GM19438 (cell line): ENCODE measurements at regions not wholly inside any gene's neighbourhood (a gene's known extent, or its start where the extent isn't known, plus 50 kb on each side); places are given as distances from the start of the nearest gene placed in this dataset.
"Not testable (repeated sequence)": the region's sequence is repeated elsewhere in the genome, so short reads cannot be mapped to it uniquely, and the experiment has no call there.

ENCODE experiments used
- ATAC-seq: cut with Tn5 transposase; IDR thresholded peaks from one replicate; pipeline ENCODE4 v1.9.1; 2021; ENCODE audit warnings: low read depth; ENCODE audit not compliant: unreplicated experiment

DNA sequence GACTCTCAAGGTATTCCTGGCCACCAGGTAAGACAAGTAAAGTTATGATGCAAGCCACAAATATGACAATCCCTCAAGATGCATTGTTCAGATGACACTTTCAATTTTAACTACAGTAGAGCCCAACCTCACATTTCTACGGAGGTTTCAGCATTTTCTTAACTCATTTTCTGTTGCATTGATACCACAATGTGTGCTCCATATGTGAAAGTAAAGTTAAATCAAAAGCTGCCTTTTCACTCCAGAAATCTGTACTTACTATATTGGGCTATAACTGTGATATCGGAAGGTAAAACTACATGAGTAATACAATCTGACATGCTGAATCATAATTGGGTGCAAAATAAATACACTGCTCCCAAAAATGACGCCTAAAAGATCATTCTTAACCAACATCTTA lies 333.6 kb upstream of the MEF2C start:
- no peak for ATAC-seq

DNA sequence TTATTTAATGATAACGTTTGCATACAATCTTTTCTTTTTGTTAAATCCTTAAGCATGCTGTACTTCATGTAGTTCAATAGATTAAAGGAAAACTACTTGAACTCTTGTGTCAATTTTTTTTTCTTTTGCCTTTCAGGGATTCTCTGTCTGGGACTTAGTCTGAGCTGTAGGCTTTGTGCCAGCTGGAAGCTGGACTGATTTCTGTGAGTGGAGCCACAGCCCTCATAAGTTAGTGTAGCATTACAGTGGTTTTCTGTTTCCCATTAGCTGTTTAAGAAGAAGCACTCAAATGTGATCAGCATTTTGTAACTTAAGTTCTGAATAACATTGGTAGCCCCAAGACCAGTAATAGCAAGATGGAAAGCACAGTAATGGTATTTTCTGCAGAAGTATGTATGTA lies 330.6 kb upstream of the MEF2C start:
- no peak for ATAC-seq

DNA sequence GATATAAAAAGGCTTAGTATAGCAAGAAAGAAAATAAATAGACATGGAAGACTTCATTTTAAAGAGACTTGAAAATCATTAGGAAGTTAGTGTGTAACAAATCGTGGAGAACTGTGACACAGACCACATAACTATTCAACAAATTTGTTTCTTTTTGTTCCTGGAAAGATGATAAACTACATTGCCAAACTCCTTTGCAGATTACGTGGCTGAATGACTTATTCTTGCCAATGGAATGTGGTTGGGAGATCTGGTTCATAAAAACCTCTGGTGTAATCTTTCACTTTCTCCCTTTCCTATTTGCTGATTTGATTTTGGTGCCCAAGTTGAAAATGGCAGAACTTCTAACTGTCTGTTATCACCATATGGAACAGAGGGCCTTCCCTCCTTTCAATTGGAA lies 328.9 kb upstream of the MEF2C start:
- ATAC-seq: no peak

DNA sequence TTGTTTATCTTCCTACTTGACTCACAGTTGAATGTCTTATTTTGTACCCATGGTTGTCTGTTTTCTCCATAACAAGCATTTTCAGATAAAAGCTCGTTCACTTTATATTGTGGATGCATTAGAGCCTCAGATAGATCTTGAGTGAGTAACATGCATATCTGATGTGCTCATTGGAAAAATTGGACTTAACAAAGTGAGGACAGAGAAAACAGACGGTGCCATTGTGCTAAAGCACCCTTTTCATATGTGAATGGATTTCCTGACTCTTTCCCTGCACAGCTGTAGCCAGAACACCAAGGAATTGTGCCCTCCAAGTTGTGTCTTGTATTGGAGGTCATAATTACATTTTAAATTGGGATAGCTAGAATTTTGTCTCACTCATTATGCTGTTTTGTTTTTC lies 325.8 kb upstream of the MEF2C start:
- no peak for ATAC-seq

DNA sequence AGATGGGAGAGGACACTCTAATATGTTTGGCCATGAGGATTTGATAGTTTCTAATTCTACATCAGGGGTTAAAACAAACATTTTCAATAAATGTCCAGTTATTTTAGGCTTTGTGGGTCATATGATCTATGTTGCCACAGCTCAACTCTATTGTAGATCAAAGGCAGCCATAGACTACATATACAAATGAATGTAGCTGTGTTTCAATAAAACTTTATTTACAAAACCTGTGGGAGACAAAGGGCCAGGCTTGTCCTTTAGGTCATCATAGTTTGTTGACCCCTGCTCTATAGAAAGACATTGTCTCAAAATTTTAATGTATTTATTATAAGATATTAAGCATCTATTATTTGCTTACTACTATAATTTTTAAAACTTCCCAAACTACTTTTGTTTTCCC lies 325.4 kb upstream of the MEF2C start:
- ATAC-seq: no peak

DNA sequence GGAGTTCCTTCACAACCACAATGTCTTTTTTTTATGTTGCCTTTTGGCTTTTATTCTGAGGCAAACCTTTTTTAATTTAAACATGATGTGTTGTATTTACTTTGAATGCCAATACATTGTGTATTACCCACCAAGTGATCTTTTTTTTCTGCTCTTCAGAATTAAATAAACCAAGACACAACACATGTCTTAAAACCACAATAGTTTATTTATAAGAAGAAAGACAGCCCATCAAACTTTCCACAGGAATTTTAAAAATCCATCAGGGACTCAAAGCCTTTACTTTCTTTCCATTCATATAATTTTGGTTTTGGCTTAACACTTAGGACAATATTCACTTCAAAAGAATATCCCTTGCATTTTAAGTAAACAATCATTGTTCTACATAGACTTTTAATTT lies 321.8 kb upstream of the MEF2C start:
- ATAC-seq: no peak

DNA sequence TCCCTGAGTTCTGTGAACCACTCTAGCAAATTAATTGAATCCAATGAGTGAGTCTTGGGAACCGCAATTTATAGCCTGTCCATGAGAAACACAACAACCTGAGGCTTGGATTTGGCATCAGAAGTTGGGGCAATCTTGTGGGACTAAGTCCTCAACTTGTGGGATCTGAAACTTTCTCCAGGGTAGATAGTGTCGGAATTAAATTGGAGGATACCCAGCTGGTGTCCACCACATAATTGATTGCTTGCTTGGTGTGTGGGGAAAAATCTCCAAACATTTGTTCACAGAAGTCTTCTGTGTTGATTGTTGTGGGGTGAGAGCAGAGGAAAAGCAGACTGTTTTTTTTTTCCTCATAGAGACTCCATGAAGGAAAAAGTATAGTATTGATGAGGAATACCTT lies 320.6 kb upstream of the MEF2C start:
- no peak for ATAC-seq

DNA sequence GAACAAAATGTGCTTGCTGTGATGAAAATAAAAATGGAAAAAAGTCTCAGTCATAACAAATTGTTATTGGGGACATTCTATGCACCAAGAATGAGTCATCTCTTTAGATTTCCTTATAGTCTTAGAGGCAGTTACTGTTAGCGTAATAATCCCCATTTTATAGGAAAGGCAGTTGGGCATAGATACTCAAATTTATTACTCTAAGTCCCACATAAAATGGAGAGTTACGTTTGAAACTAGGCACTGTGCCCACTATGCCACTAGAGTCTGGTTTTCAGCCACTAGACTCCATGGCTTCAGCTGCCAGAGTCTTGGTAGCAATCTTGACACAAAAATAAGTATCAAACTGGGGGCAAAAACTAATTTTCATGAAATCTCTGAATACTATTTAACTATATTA lies 317.9 kb upstream of the MEF2C start:
- no peak for ATAC-seq

DNA sequence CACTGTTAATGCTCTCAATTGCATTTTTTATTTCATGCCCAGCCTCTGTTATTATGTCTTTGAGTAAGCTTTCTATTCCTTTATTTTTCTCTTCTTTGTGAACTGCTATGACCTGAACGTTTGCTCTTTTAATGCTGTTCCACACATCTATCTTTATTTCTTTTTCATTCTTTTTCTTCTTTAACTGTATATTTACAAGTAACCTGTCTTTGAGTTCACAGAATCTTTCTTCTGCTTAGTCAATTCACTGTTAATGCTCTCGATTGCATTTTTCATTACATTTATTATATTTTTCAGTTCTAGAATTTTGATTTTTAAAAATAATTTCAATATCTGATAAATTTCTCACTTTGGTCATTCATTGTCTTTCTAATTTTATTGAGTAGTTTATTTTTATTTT lies 316.3 kb upstream of the MEF2C start:
- no peak for ATAC-seq

DNA sequence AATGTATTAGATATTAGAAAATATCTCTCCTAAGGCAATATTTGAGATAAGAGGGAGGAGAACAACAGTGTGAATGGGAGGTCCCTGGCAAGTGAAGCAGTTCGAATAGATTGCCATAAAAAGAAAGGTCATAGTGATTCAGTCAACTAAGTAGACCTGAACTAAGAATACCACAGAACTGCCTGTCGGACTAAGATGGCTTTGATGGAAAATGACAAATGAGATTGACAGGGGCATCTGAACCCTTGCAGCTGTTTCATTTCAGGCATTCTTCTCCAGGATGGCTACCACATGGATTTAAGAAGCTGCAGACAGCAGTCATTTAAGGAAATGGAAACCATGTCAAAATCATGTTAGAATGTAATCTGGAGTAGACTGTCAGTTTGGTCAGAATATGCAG lies 308.4 kb upstream of the MEF2C start:
- no peak for ATAC-seq

DNA sequence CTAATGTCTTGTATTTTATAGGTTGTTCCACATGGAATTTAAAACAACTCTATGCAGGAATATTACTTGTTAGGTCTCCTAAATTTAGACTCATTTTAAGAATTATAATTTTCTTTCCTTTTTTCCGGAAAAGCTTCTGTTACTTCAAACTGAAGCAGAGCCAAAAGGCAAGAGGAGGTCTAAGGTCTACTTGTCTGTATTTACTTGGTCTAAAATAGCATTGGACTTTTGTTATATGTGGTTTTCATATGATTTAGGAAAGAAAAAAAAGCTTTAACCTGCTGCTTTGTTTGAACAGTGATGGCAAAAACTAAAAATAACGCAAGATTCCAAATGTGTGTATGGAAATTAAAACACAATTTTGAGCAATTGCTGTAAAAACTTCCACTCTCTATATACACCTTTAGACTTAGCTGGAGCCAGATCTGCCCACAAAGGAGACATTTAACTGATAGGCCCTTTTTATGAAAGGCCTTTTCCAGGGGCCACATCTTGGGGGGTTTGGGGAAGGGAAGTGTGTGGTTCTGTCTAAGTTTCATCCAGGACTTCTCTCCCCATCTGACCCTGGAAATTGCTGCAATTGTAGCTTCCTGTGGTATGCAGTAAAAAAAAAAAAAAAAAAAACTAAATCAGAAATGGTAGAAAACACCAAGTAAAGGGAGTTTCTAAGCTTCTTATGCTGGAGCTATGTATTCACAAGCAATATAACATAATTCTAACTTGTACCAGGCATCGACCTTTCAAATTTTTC lies 307.7 kb upstream of the MEF2C start:
- ATAC-seq: no peak

DNA sequence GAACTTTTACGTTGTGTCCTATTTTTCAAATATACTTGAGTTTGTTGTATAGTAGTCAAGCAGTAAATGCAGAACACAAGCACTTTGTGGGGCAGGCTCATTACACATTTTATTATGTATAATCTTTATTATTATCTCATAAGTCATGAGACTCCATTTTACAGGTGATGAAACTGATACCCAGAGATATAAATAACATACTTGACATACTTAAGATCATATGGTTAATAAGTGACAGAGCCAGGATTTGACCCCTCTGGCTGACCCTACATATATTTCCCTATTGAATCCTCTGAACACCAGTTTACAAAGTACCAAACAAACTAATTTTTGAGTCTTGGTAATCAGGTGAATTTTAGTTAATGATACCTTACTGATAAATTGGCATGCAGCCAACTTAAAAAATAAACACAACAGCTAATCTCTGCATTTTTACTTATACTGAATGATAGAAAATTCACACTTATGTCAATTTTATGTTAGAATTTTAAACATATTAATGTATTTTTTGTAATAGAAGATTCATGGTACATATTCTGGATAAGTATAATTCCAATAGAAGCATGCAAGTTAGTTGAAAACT lies 305.0 kb upstream of the MEF2C start:
- no peak for ATAC-seq

DNA sequence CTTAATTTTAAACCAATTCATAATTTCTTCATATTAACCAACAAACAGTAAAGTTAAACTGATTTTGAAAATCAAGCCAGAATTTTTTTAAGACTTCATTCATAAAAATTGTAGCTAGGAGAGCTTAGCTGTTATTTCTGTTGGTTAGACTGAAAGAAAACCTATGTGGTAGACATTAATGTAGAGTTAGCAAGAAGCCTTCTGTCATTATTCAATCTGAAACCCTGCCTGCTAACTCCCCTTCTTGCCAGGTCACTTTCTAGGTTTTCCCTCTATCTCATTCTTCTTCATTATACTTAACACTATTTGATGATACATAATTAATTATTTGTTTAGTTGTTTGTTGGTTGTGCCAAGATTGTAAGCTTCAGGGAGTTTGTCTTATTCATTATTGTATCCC lies 304.3 kb upstream of the MEF2C start:
- ATAC-seq: no peak

DNA sequence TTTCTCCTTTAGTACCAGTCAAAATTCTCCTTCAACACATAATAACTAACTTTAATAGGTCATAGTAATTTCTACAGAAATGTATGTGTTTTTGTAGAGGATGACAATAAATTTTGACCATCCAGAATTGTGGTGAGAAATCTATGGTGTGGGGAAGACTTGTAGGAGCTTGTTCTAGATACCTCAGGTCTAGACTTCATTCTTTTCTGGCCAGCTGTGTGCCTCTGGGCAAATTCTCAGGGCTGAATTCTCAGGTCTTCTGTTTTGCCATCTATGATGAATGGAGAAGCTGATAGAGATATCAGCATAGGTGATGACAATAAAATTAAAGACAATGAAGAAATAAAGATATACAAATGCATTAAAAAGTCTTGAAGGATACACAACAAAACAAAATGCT lies 298.6 kb upstream of the MEF2C start:
- no peak for ATAC-seq

DNA sequence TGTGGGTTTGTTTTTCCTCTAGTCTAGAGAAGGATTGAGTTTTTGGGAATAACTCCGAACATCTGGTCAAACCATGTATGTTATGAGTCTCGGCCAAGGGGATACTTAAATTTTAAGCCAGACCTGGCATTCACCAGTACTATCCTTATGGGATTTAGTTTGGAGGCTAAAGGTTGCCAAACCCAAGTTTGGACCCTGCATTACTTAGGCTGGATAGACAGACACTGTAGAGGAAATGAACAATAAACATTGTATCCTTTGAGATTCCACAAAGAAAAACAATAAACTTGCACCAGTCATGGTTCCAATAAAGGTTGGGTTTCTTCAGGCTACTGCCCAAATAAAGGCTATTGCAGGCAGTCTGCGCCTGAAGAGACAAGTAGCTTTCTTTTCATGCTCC lies 296.7 kb upstream of the MEF2C start:
- ATAC-seq: no peak

DNA sequence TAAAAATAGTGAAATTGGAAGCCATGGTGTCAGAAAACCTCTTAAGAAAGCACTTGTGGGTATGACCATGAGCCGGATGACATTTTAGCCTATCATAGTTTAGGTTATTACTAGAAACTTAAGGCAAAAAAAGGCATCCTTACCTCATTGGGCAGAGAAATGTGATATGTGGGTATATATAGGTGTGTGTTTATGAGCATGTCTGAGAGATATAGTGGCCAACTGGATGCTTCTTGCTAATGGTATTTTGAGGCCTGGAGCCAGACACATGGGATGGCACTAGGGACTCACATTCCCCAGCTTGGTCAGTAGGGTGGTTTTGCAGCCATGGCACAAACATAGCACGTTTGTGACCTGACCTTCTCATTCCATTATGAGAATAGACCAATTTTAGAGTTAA lies 295.6 kb upstream of the MEF2C start:
- no peak for ATAC-seq

DNA sequence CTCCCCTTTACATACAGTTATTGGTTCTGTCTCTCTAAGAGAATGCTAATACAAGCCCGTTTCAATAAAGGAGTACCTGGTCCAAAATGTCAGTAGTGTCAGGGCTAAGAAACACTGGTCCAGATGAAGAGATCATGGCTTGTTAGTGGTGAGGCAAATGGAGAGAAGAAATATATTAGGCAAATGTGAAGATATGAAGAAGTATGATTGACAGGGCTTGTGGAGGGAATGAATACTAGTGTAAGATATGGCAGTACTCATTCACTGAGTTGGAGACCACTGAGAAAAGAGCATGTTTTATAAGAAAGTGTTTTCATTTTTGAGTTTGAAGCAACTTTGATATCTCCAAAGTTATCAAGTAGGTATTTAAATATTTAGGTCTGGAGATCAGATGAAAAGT lies 290.5 kb upstream of the MEF2C start:
- no peak for ATAC-seq

DNA sequence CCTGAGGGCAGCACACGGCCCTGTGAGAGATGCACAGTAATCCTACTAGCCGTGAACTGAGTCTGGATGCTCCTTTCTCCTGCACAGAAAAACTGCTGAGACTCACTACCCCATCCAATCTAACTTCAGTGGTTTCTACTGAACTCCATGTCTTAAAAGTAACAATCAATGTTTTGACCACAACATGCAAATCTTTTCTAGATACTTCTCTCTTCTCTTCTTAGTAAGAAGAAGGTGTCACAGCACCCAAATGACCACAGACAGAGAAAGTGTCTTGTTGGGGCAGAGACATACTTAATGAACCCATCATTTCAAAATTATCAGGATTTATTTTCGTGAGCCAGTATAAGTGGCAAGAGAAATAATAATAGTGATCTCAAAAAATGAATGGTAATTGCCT lies 285.8 kb upstream of the MEF2C start:
- peak; percentile 54 for ATAC-seq

DNA sequence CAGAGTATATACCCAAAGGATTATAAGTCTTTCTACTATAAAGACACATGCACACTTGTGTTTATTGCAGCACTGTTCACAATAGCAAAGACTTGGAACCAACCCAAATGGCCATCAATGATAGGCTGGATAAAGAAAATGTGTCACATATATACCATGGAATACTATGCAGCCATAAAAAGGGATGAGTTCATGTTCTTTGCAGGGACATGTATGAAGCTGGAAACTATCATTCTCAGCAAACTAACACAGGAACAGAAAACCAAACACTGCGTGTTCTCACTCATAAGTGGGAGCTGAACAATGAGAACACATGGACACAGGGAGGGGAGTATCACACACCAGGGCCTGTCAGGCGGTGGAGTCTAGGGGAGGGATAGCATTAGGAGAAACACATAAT lies 281.7 kb upstream of the MEF2C start:
- ATAC-seq: not testable (repeated sequence)

DNA sequence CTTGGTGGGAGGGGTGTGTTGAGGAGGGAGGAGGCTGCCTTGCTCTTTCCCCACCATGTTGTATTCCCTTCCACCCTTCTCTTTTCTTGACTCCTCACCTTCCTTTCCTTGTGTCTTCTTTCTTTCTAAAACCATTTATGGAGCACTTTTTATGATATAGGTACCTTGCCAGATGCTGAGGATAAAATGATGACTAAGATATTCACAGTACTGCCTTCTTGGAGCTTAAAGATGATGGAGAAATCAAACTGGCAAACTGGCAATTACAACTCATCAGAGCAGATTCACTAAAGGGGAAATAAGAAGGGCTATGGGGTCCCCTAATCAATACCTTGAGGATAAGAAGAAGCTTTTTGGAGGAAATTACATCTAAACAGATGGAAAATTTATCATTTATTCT lies 273.2 kb upstream of the MEF2C start:
- no peak for ATAC-seq

DNA sequence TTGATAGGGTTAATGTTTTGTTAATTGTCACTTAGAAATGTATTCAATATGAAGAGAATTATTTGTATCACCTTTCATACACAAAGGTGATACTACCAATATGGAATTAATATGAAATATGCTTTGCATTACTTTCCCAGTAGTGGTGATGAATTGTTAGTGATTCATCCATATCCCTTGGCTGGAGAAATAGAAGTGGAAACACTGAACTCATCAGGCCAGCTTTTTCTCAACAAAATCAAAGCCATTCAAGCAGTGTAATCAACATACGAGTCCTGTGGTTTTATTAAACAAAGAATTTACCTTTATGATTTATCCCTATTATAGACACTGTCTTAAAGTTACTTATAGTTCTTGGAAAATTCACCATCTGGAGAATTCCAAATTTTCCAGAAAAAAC lies 264.0 kb upstream of the MEF2C start:
- ATAC-seq: no peak

DNA sequence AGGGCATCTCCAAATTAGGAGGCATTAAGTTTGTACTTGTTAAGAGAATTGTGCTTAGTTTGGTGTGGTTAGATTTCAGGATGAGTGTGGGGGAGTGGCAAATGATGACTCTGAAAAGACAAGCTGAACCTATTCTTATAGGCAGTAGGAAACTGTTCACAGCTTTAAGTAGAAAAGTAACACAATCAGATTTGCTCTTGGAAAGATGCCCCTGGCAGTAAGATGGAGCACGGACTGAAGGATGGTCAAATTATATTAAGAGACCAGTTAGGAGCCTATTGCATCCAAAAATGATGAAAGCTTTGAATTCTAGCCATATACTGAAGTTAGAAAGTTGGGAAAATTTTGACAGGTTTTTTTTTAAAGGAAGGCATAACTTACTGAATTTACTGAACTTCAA lies 254.2 kb upstream of the MEF2C start:
- ATAC-seq: no peak

DNA sequence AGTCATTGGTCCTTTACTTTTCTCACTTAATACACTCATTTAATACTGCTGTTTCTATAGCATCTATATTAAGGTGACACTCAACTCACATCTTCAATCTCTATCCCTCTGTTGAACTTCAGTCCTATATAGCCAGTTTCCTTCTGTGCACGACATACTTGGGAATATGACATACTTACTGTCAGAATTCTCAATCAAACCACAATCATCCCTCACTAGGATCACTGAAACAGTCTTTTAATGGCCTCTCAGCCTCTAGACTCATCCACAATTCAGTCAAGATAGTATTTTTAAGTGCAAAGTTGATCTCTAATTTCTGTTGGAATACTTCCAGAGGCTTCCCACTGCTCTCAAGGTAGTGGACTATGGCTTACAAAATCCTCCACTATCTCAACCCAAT lies 251.0 kb upstream of the MEF2C start:
- ATAC-seq: no peak
